ENCODE measurements at regions not wholly inside any gene's neighbourhood (a gene's known extent, or its start where the extent isn't known, plus 50 kb on each side); places are given as distances from the start of the nearest gene placed in this dataset.

DNA sequence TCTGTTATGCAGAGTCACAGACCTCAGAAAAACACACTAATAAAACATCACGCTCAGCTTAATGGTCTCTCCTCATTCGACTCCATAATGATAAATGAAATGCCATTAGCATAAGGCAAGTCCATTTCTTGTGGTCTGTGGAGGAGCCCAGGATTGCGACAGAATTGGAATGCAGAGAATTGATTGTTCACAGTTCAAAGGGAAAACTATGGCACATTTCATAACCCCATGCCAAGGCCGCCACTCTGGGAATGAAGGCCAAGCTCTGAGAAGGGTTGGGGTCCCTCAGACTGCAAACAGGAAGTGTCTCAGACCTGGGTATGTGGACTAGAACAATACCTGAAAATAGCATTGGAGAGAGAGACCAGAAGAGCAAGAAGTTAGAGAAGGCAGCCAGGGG is 398.9 kb downstream of the ADRA2A start:
- no peaks in the 10 kb centered on the region for H4K20me1 ChIP-seq (ENCODE audit: insufficient read depth, low read length)
- peaks cover 25% of the 10 kb centered on the region for H3K9me3 ChIP-seq (ENCODE audit: control insufficient read depth, insufficient read depth, low read length)
- H4K5ac ChIP-seq (ENCODE audit: low read depth, low read length) = no peak overlapping the region
- H3K4me2 ChIP-seq (ENCODE audit: low read depth, low read length) = no peak overlapping the region
- no peak overlapping the region for H3K4ac ChIP-seq (ENCODE audit: low read depth, low read length)
- H2AK5ac ChIP-seq (ENCODE audit: low read depth, low read length) = no peak overlapping the region
- no peak overlapping the region for H3K23ac ChIP-seq (ENCODE audit: low read depth, low read length)
- TF ChIP-seq RFX5 (IDR thresholded peaks at IDR 0.05; ENCODE audit: low read depth, low read length) (no peak), FOS (IDR thresholded peaks at IDR 0.05; ENCODE audit: low read depth, low read length) (no peak), RAD21 (IDR thresholded peaks at IDR 0.05; ENCODE audit: low read length) (no peak), SMC3 (IDR thresholded peaks at IDR 0.05; ENCODE audit: low read depth, low read length) (no peak)
- TF ChIP-seq, protein P1, sequence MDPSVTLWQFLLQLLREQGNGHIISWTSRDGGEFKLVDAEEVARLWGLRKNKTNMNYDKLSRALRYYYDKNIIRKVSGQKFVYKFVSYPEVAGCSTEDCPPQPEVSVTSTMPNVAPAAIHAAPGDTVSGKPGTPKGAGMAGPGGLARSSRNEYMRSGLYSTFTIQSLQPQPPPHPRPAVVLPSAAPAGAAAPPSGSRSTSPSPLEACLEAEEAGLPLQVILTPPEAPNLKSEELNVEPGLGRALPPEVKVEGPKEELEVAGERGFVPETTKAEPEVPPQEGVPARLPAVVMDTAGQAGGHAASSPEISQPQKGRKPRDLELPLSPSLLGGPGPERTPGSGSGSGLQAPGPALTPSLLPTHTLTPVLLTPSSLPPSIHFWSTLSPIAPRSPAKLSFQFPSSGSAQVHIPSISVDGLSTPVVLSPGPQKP (IDR thresholded peaks at IDR 0.05; ENCODE audit: borderline replicate concordance, low read depth, low read length) = no peak
- TF ChIP-seq, protein P2, sequence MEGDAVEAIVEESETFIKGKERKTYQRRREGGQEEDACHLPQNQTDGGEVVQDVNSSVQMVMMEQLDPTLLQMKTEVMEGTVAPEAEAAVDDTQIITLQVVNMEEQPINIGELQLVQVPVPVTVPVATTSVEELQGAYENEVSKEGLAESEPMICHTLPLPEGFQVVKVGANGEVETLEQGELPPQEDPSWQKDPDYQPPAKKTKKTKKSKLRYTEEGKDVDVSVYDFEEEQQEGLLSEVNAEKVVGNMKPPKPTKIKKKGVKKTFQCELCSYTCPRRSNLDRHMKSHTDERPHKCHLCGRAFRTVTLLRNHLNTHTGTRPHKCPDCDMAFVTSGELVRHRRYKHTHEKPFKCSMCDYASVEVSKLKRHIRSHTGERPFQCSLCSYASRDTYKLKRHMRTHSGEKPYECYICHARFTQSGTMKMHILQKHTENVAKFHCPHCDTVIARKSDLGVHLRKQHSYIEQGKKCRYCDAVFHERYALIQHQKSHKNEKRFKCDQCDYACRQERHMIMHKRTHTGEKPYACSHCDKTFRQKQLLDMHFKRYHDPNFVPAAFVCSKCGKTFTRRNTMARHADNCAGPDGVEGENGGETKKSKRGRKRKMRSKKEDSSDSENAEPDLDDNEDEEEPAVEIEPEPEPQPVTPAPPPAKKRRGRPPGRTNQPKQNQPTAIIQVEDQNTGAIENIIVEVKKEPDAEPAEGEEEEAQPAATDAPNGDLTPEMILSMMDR (conservative IDR thresholded peaks at IDR 0.05; ENCODE audit: low read depth, low read length) = no peak
- DNase-seq (no peak), ATAC-seq (ENCODE audit: low read depth) (no peak)
- no peak overlapping the region for H2AK9ac ChIP-seq (replicated peaks; ENCODE audit: low read depth, low read length, poor library complexity)
- no peak overlapping the region for H2BK20ac ChIP-seq (ENCODE audit: low read depth, low read length)
- no peaks in the 10 kb centered on the region for H3K4me1 ChIP-seq (ENCODE audit: control insufficient read depth, insufficient read depth, low read length)
- H3K18ac ChIP-seq (ENCODE audit: low read depth, low read length) = no peak overlapping the region
- POLR2A ChIA-PET (ENCODE audit: unreplicated experiment) = no interaction called here
- H3K36me3 ChIP-seq (ENCODE audit: control insufficient read depth, insufficient read depth, low read length) = no peaks in the 10 kb centered on the region
- no peak overlapping the region for H3K9ac ChIP-seq (ENCODE audit: low read depth, low read length)
- intact Hi-C loops (cut with micrococcal nuclease) (no loop called here), in situ Hi-C loops (cut with MboI; ENCODE audit: low sequenced_read_pairs) (no loop called here), dilution Hi-C loops (cut with HindIII; ENCODE audit: low sequenced_read_pairs, unreplicated experiment) (no loop called here)
- H3K4me3 ChIP-seq (ENCODE audit: insufficient read depth, low read depth, low read length) = no peak overlapping the region
- H2BK120ac ChIP-seq (ENCODE audit: low read depth, low read length) = no peak overlapping the region
- WGBS, 2 experiments (ENCODE audit: extremely low coverage in 2 of 2, insufficient read length in 1 of 2) = no CpG with 5 or more reads among the region's 4 CpGs
- H3K79me1 ChIP-seq (ENCODE audit: low read depth in 1 of 2, low read length in 2 of 2) = no peaks in the 10 kb centered on the region
- no peak overlapping the region for H4K8ac ChIP-seq (ENCODE audit: low read depth in 2 of 2, low read length in 2 of 2)
- no peak overlapping the region for H3K14ac ChIP-seq (replicated peaks; ENCODE audit: low read depth, low read length)
- H2BK5ac ChIP-seq (ENCODE audit: low read depth, low read length, poor library complexity, severe bottlenecking) = no peak overlapping the region
- H3K56ac ChIP-seq (ENCODE audit: extremely low read depth, insufficient read depth, low read length) = no peak overlapping the region
- H3K9me1 ChIP-seq (ENCODE audit: insufficient read depth, low read length) = no peaks in the 10 kb centered on the region
- no peak overlapping the region for H2AFZ ChIP-seq (replicated peaks; ENCODE audit: low read length, poor library complexity)
- no peak overlapping the region for H3K27ac ChIP-seq (ENCODE audit: insufficient read depth, low read length)
- BruUV-seq (replicated peaks) = no TSS peak
- CTCF ChIA-PET = no interaction called here
- H4K91ac ChIP-seq (ENCODE audit: insufficient read depth, low read depth, low read length) = no peak overlapping the region
- no peaks in the 10 kb centered on the region for H3K27me3 ChIP-seq (ENCODE audit: control insufficient read depth, insufficient read depth, low read length)
- no peak overlapping the region for H2BK15ac ChIP-seq (ENCODE audit: low read depth, low read length)
